C4-2B (cell line): ENCODE measurements at regions not wholly inside any gene's neighbourhood (a gene's known extent, or its start where the extent isn't known, plus 50 kb on each side); places are given as distances from the start of the nearest gene placed in this dataset.

Experiments
- CTCF ChIP-seq: fragments of 450-650 bp; conservative IDR thresholded peaks from 2 replicates; pipeline ENCODE4 v1.5.1; 2017; ENCODE audit warnings: mild to moderate bottlenecking
- ZFX ChIP-seq: fragments of 450-650 bp; IDR thresholded peaks from 2 replicates; pipeline ENCODE4 v1.6.1; 2017

GRCh38 chr9:22595805-22596204 is 149.2 kb downstream of the DMRTA1 start:
- TF ChIP-seq CTCF = no peak
- no peak for TF ChIP-seq ZFX
